ENCODE measurements at regions not wholly inside any gene's neighbourhood (a gene's known extent, or its start where the extent isn't known, plus 50 kb on each side); places are given as distances from the start of the nearest gene placed in this dataset.

DNA sequence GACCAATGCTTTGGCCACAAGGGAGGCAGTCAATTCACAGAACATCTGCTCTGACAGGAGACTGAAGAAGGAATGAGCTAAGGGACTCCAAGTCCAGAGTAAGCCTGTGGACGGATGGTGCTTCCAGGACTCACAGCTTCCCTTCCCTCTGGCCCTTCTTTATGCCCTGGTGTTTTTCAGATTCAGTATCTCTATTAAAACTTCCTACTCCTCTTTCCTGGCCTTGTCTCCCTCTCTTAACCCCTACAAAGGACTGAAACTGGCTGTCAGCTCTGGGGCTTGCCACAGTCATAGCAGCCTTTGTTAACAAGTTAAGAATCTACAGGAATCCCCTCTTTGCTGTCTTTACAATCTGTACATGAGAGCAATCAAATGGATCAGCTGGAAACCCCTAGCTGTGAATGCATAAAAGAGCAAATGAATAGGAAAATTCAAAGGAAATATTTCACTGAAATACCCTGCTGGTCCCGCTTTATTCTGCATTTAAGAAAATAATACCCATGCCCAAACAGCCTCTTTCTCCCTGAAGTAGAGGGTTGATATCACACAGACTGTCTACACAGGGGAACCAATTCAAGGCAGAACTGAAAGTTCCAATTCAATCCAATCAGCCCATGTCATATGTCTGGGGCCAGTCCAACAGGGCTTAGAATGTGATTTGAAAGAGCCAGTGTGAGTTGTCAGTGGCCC is 192.3 kb downstream of the MZT1 start:
- DNase-seq (ENCODE audit: low spot score), result no peak

- DNase-seq (ENCODE audit: low spot score), result no peak
Measured at GRCh38 chr13:72530471-72530870, 197.0 kb downstream of the MZT1 start.

GRCh38 chr13:72527333-72527732 is 200.1 kb downstream of the MZT1 start:
- no peak for DNase-seq (ENCODE audit: low spot score)

DNA sequence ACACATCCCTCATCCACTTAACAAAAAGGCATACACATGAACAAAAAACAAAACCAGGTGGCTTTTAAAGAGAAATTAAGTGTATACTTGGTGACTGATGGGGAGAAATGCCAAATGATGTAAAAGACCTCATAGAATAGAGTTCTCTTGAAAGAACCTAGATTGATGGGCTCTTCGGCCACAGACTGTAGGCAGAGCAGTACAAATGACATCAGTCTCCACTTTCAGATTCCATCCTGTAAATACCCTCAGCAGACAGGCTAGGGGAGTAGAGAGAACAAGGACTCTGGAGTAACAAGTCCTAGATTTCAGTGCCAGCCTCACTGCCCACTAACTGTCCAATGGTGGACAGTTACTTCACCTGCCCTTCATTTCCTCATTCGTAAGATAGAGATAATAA is 203.8 kb downstream of the MZT1 start:
- no peak for DNase-seq (ENCODE audit: low spot score)

DNA sequence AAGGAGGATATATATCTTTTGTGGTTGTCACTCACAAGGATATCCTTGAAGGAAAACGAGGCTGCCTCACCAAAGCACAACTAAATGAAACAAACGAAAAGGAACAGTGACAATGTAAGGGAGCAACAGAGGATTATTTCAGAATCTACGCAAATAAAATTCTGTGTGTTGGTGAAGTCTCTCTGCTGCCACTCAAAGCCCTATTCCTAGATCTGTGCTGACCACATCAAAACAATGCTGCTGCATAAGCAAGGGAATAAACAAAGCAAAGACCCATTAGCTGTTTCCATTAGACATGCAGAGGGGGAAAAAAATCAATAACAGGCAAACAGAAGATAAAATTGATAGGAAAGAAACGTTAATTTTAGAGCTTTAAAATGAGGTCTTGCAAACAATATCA is 204.4 kb downstream of the MZT1 start:
- no peak for DNase-seq (ENCODE audit: low spot score)

GRCh38 chr13:72521940-72522661 is 205.3 kb downstream of the MZT1 start:
- DNase-seq (ENCODE audit: low spot score), result no peak

DNA sequence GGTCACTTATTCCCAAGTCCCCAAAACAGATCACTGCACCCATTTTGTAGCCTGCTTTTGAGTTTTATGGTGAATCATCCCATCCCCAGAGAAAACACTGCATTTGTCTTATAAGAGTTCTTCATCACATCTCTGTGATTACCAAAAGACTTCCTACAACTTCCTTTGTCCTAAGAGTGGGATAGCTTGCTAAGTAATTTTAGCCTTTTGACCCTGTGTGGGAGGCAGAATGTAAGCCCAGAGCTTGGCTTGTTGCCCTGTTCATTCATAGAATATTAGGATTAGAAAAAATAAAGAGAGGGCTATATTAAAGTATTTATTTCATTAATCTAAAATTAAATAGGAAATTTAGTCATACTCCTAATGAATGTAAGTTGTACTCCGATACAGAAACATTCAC is 213.3 kb downstream of the MZT1 start:
- no peak for DNase-seq (ENCODE audit: low spot score)

GRCh38 chr13:72508392-72508791 is 219.0 kb downstream of the MZT1 start:
- no peak for DNase-seq (ENCODE audit: low spot score)

GRCh38 chr13:72507416-72508199 is 219.8 kb downstream of the MZT1 start:
- no peak for DNase-seq (ENCODE audit: low spot score)

DNA sequence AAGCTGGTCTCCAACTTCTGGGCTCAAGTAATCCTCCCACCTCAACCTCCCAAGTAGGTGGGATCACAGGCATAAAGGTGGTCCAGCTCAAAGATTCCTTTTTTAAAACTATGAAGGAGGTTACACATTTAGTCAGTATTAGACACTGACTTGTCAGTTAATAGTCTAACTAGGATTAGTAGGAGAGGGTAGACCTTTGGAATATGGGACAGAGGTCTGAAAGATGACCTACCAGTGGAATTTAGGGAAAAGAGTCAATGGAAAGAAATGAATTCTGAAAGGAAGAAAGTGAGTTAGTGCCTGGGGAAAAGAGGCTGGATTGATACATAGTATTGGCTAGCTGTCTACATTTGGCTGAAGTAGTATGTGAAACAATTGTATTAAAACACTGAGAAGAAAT is 220.7 kb downstream of the MZT1 start:
- no peak for DNase-seq (ENCODE audit: low spot score)

DNA sequence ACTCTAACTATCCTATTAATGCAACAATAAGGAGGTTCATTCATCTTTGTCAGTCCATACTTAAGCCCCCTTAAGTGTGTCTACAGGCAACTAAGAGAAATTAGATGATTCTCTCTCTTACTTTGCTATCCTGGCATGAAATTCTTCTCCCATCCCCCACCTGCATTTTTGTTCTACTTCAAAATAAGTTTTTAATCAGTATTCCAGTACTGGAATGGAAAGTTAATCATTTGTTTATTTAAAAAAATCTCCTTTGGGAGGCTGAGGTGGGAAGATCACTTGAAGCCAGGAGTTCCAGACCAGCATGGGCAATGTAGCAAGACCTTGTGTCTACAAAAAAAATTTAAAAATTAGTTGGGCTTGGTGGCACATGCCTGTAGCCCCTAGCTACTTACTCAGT is 222.1 kb downstream of the MZT1 start:
- no peak for DNase-seq (ENCODE audit: low spot score)

GRCh38 chr13:72504131-72504841 is 223.1 kb downstream of the MZT1 start:
- no peak for DNase-seq (ENCODE audit: low spot score)

DNA sequence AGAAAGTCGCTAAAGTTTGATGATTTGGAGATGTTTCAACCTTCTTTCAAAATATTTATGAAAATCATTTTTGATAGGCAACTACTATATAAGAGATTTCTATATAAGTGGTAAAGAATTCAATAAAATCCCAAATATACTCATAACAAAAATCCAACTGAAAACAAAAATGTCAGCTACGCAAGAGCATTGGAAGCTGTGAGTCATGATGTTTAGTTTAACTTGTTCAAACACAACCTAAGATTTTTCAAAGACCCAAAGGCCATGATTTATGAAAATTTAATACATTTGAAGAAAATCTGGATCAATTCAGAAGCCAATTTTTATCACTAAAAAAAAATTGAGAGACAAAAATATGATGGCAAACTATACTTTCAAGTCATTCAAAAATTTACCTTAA is 226.6 kb downstream of the MZT1 start:
- no peak for DNase-seq (ENCODE audit: low spot score)

- DNase-seq (ENCODE audit: low spot score), result no peak
Measured at GRCh38 chr13:72495681-72496080, 231.7 kb downstream of the MZT1 start.

GRCh38 chr13:72489751-72490150 is 237.7 kb downstream of the MZT1 start:
- DNase-seq (ENCODE audit: low spot score), result no peak

DNA sequence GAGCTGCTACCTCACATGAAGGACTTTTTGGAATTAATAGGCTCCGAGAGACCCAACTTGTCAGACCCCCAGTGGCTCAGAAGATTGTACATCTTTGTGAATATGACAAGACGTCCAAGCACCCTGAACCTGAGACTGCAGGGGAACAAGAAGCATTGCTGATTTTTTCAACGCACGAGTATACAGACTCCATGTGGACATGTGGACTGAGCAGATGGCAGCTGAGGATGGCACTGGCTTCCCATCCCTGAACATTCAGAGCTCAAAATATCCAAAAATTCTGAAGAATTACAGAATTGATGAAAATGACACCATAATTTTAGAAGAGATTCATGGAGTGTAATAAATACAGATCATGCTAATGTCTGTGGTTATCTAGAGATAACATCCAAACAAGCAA is 254.1 kb downstream of the MZT1 start:
- no peak for DNase-seq (ENCODE audit: low spot score)

GRCh38 chr13:72469906-72470305 is 257.5 kb downstream of the MZT1 start:
- no peak for DNase-seq (ENCODE audit: low spot score)

- DNase-seq (ENCODE audit: low spot score), result peak; percentile 53
Measured at GRCh38 chr13:72463561-72463960, 263.9 kb downstream of the MZT1 start.

DNA sequence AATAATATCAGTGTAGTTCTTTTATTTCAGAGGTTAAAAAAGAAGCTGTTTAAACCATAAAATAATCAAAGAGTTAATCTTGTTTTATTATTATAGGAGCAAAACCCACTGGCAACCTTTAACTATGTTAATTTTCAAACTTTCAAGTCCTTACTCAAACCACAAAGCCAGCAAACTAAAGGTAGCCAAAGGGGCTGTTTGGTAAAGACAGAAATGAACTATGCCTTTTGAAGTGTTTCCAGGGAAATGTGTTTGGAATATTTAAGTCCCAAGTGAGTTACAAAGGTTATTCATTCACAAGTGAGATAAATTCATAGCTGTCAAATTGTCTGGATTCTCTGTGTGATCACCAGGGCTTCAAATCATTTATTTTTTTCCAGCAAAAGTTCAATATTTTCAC is 264.7 kb downstream of the MZT1 start:
- no peak for DNase-seq (ENCODE audit: low spot score)

DNA sequence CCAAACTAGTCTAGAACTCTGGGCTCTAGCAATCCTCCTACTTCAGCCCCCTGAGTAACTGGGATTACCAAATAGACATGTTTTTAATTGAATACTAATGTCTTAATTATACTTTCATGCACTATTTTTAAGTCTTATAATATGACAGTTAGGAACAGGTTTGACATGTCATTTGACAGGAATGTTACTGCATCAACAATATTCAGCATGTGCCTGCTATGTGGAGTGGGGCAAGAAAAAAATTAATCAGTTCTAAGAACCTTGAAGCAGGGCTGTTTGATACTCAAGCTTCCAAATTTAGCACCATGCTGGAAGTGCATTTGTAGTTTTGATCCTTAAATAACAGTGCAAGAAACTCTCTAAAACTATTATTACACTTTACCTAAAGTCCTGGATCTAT is 265.3 kb downstream of the MZT1 start:
- no peak for DNase-seq (ENCODE audit: low spot score)

DNA sequence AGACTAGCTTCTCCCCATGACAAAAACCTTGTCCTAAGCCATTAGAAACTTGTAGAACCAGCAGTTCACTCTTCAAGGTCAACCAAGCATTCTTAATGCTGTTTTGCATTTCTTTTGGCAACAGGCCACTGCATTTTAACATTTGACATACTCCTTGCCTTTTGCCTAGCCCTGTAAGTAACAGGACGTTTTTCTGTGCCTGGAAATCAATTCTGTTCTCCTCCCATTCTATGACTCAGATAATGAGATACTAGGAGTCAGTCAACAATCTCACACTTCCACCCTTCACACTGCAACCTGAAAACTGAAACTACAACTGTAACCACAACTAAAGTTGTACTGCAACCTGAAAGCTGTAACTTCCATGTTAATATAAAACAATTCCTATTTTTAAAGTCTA is 268.7 kb downstream of the MZT1 start:
- peak; percentile 13 for DNase-seq (ENCODE audit: low spot score)

DNA sequence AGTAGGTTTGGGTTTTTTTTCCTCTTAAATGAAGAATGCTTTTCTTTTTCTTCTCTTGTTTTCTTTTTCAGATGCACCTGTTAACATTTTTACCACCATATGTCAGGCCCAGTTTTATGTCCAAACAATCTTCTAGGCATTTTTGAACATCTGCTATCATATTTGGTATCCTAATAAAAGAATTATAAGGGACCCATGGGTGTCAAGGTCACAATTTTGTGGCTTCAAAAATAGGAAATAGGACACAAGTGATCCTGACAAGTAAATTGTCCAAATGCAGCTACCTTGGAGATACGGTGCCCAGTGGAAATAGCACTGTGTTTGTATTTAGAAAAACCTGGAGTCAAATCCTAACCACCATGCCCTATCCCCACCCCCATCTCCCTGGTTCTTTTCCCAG is 270.3 kb downstream of the MZT1 start:
- no peak for DNase-seq (ENCODE audit: low spot score)
